IMR-90 (cell line): ENCODE measurements at regions not wholly inside any gene's neighbourhood (a gene's known extent, or its start where the extent isn't known, plus 50 kb on each side); places are given as distances from the start of the nearest gene placed in this dataset.

ENCODE experiments used
- ATAC-seq: fragments of 200-7000 bp; cut with Tn5 transposase; 2 replicates; pipeline ENCODE4 v1.9.1; 2020; ENCODE audit warnings: low read depth, mild to moderate bottlenecking, moderate library complexity
- BruUV-seq: library from RNA; stranded (reverse); fragments of 400-500 nt; replicated peaks from 2 replicates; lab custom pipeline; 2021; lab: Mats Ljungman, UMichigan
- CTCF ChIA-PET: fragments of 300-600 bp; formaldehyde crosslinking; extraction: SDS; loops from one replicate; lab custom pipeline; 2021; ENCODE audit warnings: antibody characterized with exemption; lab: Yijun Ruan, JAX
- POLR2A ChIA-PET: fragments of 300-600 bp; sonication (Branson Sonifier 250); formaldehyde crosslinking; loops from one replicate; lab custom pipeline; 2022; ENCODE audit warnings: antibody characterized with exemption; ENCODE audit not compliant: unreplicated experiment; lab: Charles Lee
- DNase-seq: peaks from one replicate; pipeline ENCODE4 v3.0.0; 2013
- H2AFZ ChIP-seq: replicated peaks from 2 replicates; pipeline ENCODE3; 2013; ENCODE audit warnings: low read length, mild to moderate bottlenecking; ENCODE audit not compliant: poor library complexity
- H2AK5ac ChIP-seq: 2 replicates; pipeline ENCODE4 v1.6.1; 2013; ENCODE audit warnings: low read depth, low read length, inconsistent platforms
- H2AK9ac ChIP-seq: replicated peaks from 2 replicates; pipeline ENCODE3; 2013; ENCODE audit warnings: mild to moderate bottlenecking, low read depth, low read length, moderate library complexity; ENCODE audit not compliant: poor library complexity
- H2BK120ac ChIP-seq: 2 replicates; pipeline ENCODE4 v1.6.1; 2013; ENCODE audit warnings: low read depth, low read length, inconsistent platforms
- H2BK15ac ChIP-seq: 3 replicates; pipeline ENCODE4 v1.6.1; 2013; ENCODE audit warnings: low read depth, low read length, inconsistent platforms
- H2BK20ac ChIP-seq: 2 replicates; pipeline ENCODE4 v1.6.1; 2013; ENCODE audit warnings: low read depth, mild to moderate bottlenecking, inconsistent platforms, low read length, moderate library complexity
- H2BK5ac ChIP-seq: 2 replicates; pipeline ENCODE4 v1.6.1; 2013; ENCODE audit warnings: mild to moderate bottlenecking, low read depth, low read length, inconsistent platforms; ENCODE audit not compliant: poor library complexity, severe bottlenecking
- H3K14ac ChIP-seq: replicated peaks from 2 replicates; pipeline ENCODE4 v1.6.1; 2013; ENCODE audit warnings: low read depth, low read length, inconsistent platforms
- H3K18ac ChIP-seq: 2 replicates; pipeline ENCODE4 v1.6.1; 2013; ENCODE audit warnings: low read depth, low read length, control low read depth
- H3K23ac ChIP-seq: 2 replicates; pipeline ENCODE4 v1.6.1; 2013; ENCODE audit warnings: low read depth, low read length, inconsistent platforms
- H3K27ac ChIP-seq: 2 replicates; pipeline ENCODE4 v1.5.1; 2013; ENCODE audit warnings: mild to moderate bottlenecking, control low read depth, low read length; ENCODE audit not compliant: insufficient read depth
- H3K27me3 ChIP-seq: 2 replicates; pipeline ENCODE4 v1.6.1; 2013; ENCODE audit warnings: low read length; ENCODE audit not compliant: control insufficient read depth, insufficient read depth
- H3K36me3 ChIP-seq: 2 replicates; pipeline ENCODE4 v1.6.1; 2013; ENCODE audit warnings: low read length, mixed read lengths; ENCODE audit not compliant: control insufficient read depth, insufficient read depth
- H3K4ac ChIP-seq: 2 replicates; pipeline ENCODE4 v1.6.1; 2013; ENCODE audit warnings: low read depth, low read length, inconsistent platforms
- H3K4me1 ChIP-seq: 2 replicates; pipeline ENCODE4 v1.6.1; 2013; ENCODE audit warnings: low read length, mixed read lengths; ENCODE audit not compliant: control insufficient read depth, insufficient read depth
- H3K4me2 ChIP-seq: 2 replicates; pipeline ENCODE4 v1.6.1; 2013; ENCODE audit warnings: low read depth, mild to moderate bottlenecking, control low read depth, low read length, moderate library complexity
- H3K4me3 ChIP-seq: 2 replicates; pipeline ENCODE4 v1.5.1; 2013; ENCODE audit warnings: low read depth, mild to moderate bottlenecking, control low read depth, low read length, moderate library complexity; ENCODE audit not compliant: insufficient read depth
- H3K56ac ChIP-seq: 2 replicates; pipeline ENCODE4 v1.6.1; 2013; ENCODE audit warnings: low read length, inconsistent platforms; ENCODE audit not compliant: insufficient read depth; ENCODE audit errors: extremely low read depth
- H3K79me1 ChIP-seq, 2 experiments: 2 replicates each; pipeline ENCODE4 v1.6.1; 2013; ENCODE audit warnings: low read length in 2 of 2, inconsistent platforms in 1 of 2, low read depth in 1 of 2
- H3K9ac ChIP-seq: 2 replicates; pipeline ENCODE4 v1.6.1; 2013; ENCODE audit warnings: low read depth, low read length, control low read depth
- H3K9me1 ChIP-seq: 2 replicates; pipeline ENCODE4 v1.6.1; 2013; ENCODE audit warnings: low read length, inconsistent platforms; ENCODE audit not compliant: insufficient read depth
- H3K9me3 ChIP-seq: 2 replicates; pipeline ENCODE4 v1.6.1; 2013; ENCODE audit warnings: low read length; ENCODE audit not compliant: control insufficient read depth, insufficient read depth
- H4K20me1 ChIP-seq: 2 replicates; pipeline ENCODE4 v1.6.1; 2013; ENCODE audit warnings: low read length, inconsistent platforms; ENCODE audit not compliant: insufficient read depth
- H4K5ac ChIP-seq: 2 replicates; pipeline ENCODE4 v1.6.1; 2013; ENCODE audit warnings: mild to moderate bottlenecking, low read depth, low read length, control low read depth
- H4K8ac ChIP-seq, 2 experiments: 2 replicates each; pipeline ENCODE4 v1.6.1; 2013; ENCODE audit warnings: low read depth in 2 of 2, low read length in 2 of 2, control low read depth in 1 of 2, inconsistent platforms in 1 of 2
- H4K91ac ChIP-seq: 2 replicates; pipeline ENCODE4 v1.6.1; 2013; ENCODE audit warnings: low read depth, low read length, inconsistent platforms; ENCODE audit not compliant: insufficient read depth
- BHLHE40 ChIP-seq: fragments of 150-350 bp; IDR thresholded peaks from 2 replicates; pipeline ENCODE4 v1.6.1; 2016; ENCODE audit warnings: mild to moderate bottlenecking, low read depth, low read length
- CEBPB ChIP-seq: IDR thresholded peaks from 2 replicates; pipeline ENCODE4 v1.6.1; 2012; ENCODE audit warnings: low read depth, low read length, improper control_type of control experiment
- CHD1 ChIP-seq: IDR thresholded peaks from 2 replicates; pipeline ENCODE4 v1.6.1; 2012; ENCODE audit warnings: low read depth, low read length, improper control_type of control experiment
- NFE2L2 ChIP-seq: fragments of 150-350 bp; IDR thresholded peaks from 2 replicates; pipeline ENCODE4 v1.6.1; 2016; ENCODE audit warnings: low read depth, mild to moderate bottlenecking, low read length
- POLR2A ChIP-seq: IDR thresholded peaks from 2 replicates; pipeline ENCODE4 v1.6.1; 2012; ENCODE audit warnings: mild to moderate bottlenecking, low read depth, low read length
- RFX5 ChIP-seq: IDR thresholded peaks from 2 replicates; pipeline ENCODE4 v1.8.0; 2012; ENCODE audit warnings: low read depth, mild to moderate bottlenecking, low read length, moderate library complexity
- SMC3 ChIP-seq: fragments of 150-350 bp; IDR thresholded peaks from 2 replicates; pipeline ENCODE4 v1.6.1; 2016; ENCODE audit warnings: low read depth, mild to moderate bottlenecking, antibody characterized with exemption, low read length, moderate library complexity
- WGBS, 2 experiments: methylation state at CpG; one replicate each; pipeline versions ENCODE4 v1.1.5 to v1.1.7; 2013; ENCODE audit warnings: missing lambda C conversion rate in 2 of 2; ENCODE audit not compliant: insufficient read length in 1 of 2; ENCODE audit errors: extremely low coverage in 2 of 2; 5-methylcytosine and 5-hydroxymethylcytosine counted together
- dilution Hi-C: fragments of 300-500 bp; cut with HindIII; formaldehyde crosslinking; loops from one replicate; pipeline ENCODE4 v1.14.3; 2018; ENCODE audit warnings: low sequenced_read_pairs; ENCODE audit not compliant: unreplicated experiment
- in situ Hi-C: fragments of 300-500 bp; cut with MboI; formaldehyde crosslinking; loops from 3 replicates; pipeline ENCODE4 v1.14.3; 2019; ENCODE audit warnings: low sequenced_read_pairs, inconsistent platforms, mixed read lengths
- intact Hi-C: fragments of 100-400 bp; cut with micrococcal nuclease; formaldehyde crosslinking; loops from 2 replicates; pipeline ENCODE4 v1.10.0; 2022

GRCh38 chr9:71171517-71171916 is 50.1 kb upstream of the TRPM3 start:
- no peaks in the 10 kb centered on the region for H3K79me1 ChIP-seq
- ChIA-PET CTCF (no interaction called here), POLR2A (no interaction called here)
- no peak overlapping the region for H3K9ac ChIP-seq
- H2BK15ac ChIP-seq, result no peak overlapping the region
- H3K4ac ChIP-seq, result no peak overlapping the region
- H3K27me3 ChIP-seq, result no peaks in the 10 kb centered on the region
- no peak overlapping the region for H2AK9ac ChIP-seq
- dilution Hi-C loops, result no loop called here
- intact Hi-C loops, result no loop called here
- no peak overlapping the region for H3K23ac ChIP-seq
- WGBS, 2 experiments, result no CpG with 5 or more reads among the region's 9 CpGs
- no peaks in the 10 kb centered on the region for H3K9me3 ChIP-seq
- H4K20me1 ChIP-seq, result no peaks in the 10 kb centered on the region
- no peak overlapping the region for H2AK5ac ChIP-seq
- in situ Hi-C loops, result no loop called here
- H2AFZ ChIP-seq, result no peak overlapping the region
- no peak for DNase-seq
- no peak overlapping the region for H4K5ac ChIP-seq
- ATAC-seq, result no peak
- no peaks in the 10 kb centered on the region for H3K9me1 ChIP-seq
- TF ChIP-seq CEBPB, result no peak
- TF ChIP-seq SMC3, result no peak
- TF ChIP-seq BHLHE40, result no peak
- TF ChIP-seq NFE2L2, result no peak
- TF ChIP-seq POLR2A, result no peak
- TF ChIP-seq RFX5, result no peak
- no peak for TF ChIP-seq CHD1
- no peak overlapping the region for H3K4me3 ChIP-seq
- H2BK20ac ChIP-seq, result no peak overlapping the region
- no peak overlapping the region for H3K27ac ChIP-seq
- no peak overlapping the region for H4K8ac ChIP-seq
- H4K91ac ChIP-seq, result no peak overlapping the region
- H2BK120ac ChIP-seq, result no peak overlapping the region
- BruUV-seq, result no TSS peak
- H3K18ac ChIP-seq, result no peak overlapping the region
- no peaks in the 10 kb centered on the region for H3K4me1 ChIP-seq
- H2BK5ac ChIP-seq, result no peak overlapping the region
- no peaks in the 10 kb centered on the region for H3K36me3 ChIP-seq
- H3K4me2 ChIP-seq, result no peak overlapping the region
- H3K56ac ChIP-seq, result no peak overlapping the region
- no peak overlapping the region for H3K14ac ChIP-seq
